OCI-LY3 (cell line): ENCODE measurements at regions not wholly inside any gene's neighbourhood (a gene's known extent, or its start where the extent isn't known, plus 50 kb on each side); places are given as distances from the start of the nearest gene placed in this dataset.

ENCODE experiments used
- EZH2phosphoT487 ChIP-seq: fragments of 200-600 bp; shearing (Covaris generic); IDR thresholded peaks from 2 replicates; pipeline ENCODE4 v1.6.1; 2018; ENCODE audit warnings: antibody characterized with exemption, mixed run types, low read depth
- TF ChIP-seq, protein P1 (sequence below): fragments of 200-600, 300-600 bp; sonication (generic); IDR thresholded peaks from 2 replicates; pipeline ENCODE4 v1.5.1; 2014; ENCODE audit warnings: antibody characterized with exemption, low read length, low read depth

DNA sequence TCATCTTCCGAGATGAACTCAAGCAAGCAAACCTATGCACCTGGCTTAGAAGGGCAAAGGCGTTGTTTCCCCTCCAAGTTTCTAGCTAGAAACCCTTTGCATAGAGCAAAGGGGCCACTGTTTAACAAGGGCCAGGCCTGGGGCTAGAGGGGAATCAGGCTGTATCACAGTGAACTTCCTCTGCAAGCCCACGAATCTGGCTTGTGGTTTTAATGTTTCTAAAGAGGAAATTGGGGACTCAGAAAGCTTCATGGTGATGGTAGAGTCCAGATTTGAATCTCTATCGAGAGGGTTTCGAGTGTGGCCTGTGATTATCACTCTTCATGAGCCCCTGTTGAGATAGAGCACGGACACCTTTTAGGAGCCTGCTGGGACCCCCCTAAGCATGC is 189.9 kb downstream of the VRK1 start:
- TF ChIP-seq, protein P1, sequence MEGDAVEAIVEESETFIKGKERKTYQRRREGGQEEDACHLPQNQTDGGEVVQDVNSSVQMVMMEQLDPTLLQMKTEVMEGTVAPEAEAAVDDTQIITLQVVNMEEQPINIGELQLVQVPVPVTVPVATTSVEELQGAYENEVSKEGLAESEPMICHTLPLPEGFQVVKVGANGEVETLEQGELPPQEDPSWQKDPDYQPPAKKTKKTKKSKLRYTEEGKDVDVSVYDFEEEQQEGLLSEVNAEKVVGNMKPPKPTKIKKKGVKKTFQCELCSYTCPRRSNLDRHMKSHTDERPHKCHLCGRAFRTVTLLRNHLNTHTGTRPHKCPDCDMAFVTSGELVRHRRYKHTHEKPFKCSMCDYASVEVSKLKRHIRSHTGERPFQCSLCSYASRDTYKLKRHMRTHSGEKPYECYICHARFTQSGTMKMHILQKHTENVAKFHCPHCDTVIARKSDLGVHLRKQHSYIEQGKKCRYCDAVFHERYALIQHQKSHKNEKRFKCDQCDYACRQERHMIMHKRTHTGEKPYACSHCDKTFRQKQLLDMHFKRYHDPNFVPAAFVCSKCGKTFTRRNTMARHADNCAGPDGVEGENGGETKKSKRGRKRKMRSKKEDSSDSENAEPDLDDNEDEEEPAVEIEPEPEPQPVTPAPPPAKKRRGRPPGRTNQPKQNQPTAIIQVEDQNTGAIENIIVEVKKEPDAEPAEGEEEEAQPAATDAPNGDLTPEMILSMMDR: no peak
- TF ChIP-seq EZH2phosphoT487: no peak
